GM19328 (cell line): ENCODE measurements at regions not wholly inside any gene's neighbourhood (a gene's known extent, or its start where the extent isn't known, plus 50 kb on each side); places are given as distances from the start of the nearest gene placed in this dataset.
"Not testable (repeated sequence)": the region's sequence is repeated elsewhere in the genome, so short reads cannot be mapped to it uniquely, and the experiment has no call there.

Experiments used
- ATAC-seq: cut with Tn5 transposase; IDR thresholded peaks from one replicate; pipeline ENCODE4 v1.9.1; 2021; ENCODE audit warnings: mild to moderate bottlenecking, moderate library complexity; ENCODE audit not compliant: unreplicated experiment

- no peak for ATAC-seq
Measured at GRCh38 chr9:105021917-105022316, 94.0 kb upstream of the ABCA1 start.

- ATAC-seq: not testable (repeated sequence)
Measured at GRCh38 chr9:105022545-105022944, 94.6 kb upstream of the ABCA1 start.

GRCh38 chr9:105023788-105024187 is 95.8 kb upstream of the ABCA1 start:
- ATAC-seq: no peak

GRCh38 chr9:105024529-105024928 is 96.6 kb upstream of the ABCA1 start:
- ATAC-seq: no peak

GRCh38 chr9:105026451-105026850 is 98.5 kb upstream of the ABCA1 start:
- no peak for ATAC-seq

- ATAC-seq: no peak
Measured at GRCh38 chr9:105027084-105027483, 99.1 kb upstream of the ABCA1 start.

GRCh38 chr9:105030285-105030684 is 102.3 kb upstream of the ABCA1 start:
- no peak for ATAC-seq

- ATAC-seq: no peak
Measured at GRCh38 chr9:105037139-105037538, 109.2 kb upstream of the ABCA1 start.

GRCh38 chr9:105038051-105038450 is 110.1 kb upstream of the ABCA1 start:
- no peak for ATAC-seq

GRCh38 chr9:105039175-105039799 is 111.3 kb upstream of the ABCA1 start:
- ATAC-seq: no peak

- ATAC-seq: no peak
Measured at GRCh38 chr9:105043370-105043936, 115.5 kb upstream of the ABCA1 start.

- ATAC-seq: no peak
Measured at GRCh38 chr9:105044518-105044917, 116.6 kb upstream of the ABCA1 start.

- no peak for ATAC-seq
Measured at GRCh38 chr9:105046907-105047741, 119.2 kb upstream of the ABCA1 start.

- ATAC-seq: no peak
Measured at GRCh38 chr9:105047742-105048041, 119.7 kb upstream of the ABCA1 start.

GRCh38 chr9:105048331-105048730 is 120.4 kb upstream of the ABCA1 start:
- ATAC-seq: no peak

GRCh38 chr9:105050296-105050695 is 122.3 kb upstream of the ABCA1 start:
- no peak for ATAC-seq

- ATAC-seq: no peak
Measured at GRCh38 chr9:105051897-105052296, 123.9 kb upstream of the ABCA1 start.

- no peak for ATAC-seq
Measured at GRCh38 chr9:105052346-105052745, 124.4 kb upstream of the ABCA1 start.

- ATAC-seq: no peak
Measured at GRCh38 chr9:105053209-105053652, 125.3 kb upstream of the ABCA1 start.

GRCh38 chr9:105054491-105054890 is 126.5 kb upstream of the ABCA1 start:
- ATAC-seq: no peak

GRCh38 chr9:105055917-105056316 is 128.0 kb upstream of the ABCA1 start:
- no peak for ATAC-seq

GRCh38 chr9:105057551-105057950 is 129.6 kb upstream of the ABCA1 start:
- no peak for ATAC-seq
